ENCODE measurements at regions not wholly inside any gene's neighbourhood (a gene's known extent, or its start where the extent isn't known, plus 50 kb on each side); places are given as distances from the start of the nearest gene placed in this dataset.
"Not testable (repeated sequence)": the region's sequence is repeated elsewhere in the genome, so short reads cannot be mapped to it uniquely, and the experiment has no call there.

- peaks cover 15% of the 10 kb centered on the region for H3K4me1 ChIP-seq
- H3K9me3 ChIP-seq; H3K27me3 ChIP-seq (ENCODE audit: low read depth); H3K4me3 ChIP-seq; H3K36me3 ChIP-seq (replicated peaks); in situ Hi-C loops (cut with MboI; ENCODE audit: low sequenced_read_pairs); DNase-seq (ENCODE audit: low spot score in 2 of 2): not testable (repeated sequence)
Measured at GRCh38 chr13:108064372-108064771, 151.0 kb downstream of the LIG4 start.

- in situ Hi-C loops (cut with MboI; ENCODE audit: low sequenced_read_pairs): no loop called here
- Histone ChIP-seq H3K4me3 (no peak overlapping the region), H3K27me3 (ENCODE audit: low read depth) (no peaks in the 10 kb centered on the region), H3K9me3 (no peaks in the 10 kb centered on the region), H3K36me3 (replicated peaks) (no peaks in the 10 kb centered on the region), H3K4me1 (peaks cover 32% of the 10 kb centered on the region)
- peak; percentile 73 to 75 for DNase-seq (ENCODE audit: low spot score in 2 of 2)
Measured at GRCh38 chr13:108060111-108060510, 155.2 kb downstream of the LIG4 start.

- peak; percentile 26 to 33 for DNase-seq (ENCODE audit: low spot score in 2 of 2)
- H3K9me3 ChIP-seq: no peaks in the 10 kb centered on the region
- in situ Hi-C loops (cut with MboI; ENCODE audit: low sequenced_read_pairs): no loop called here
- H3K4me1 ChIP-seq: peaks cover 32% of the 10 kb centered on the region
- no peak overlapping the region for H3K4me3 ChIP-seq
- H3K36me3 ChIP-seq (replicated peaks): no peaks in the 10 kb centered on the region
- H3K27me3 ChIP-seq (ENCODE audit: low read depth): no peaks in the 10 kb centered on the region
Measured at GRCh38 chr13:108056278-108056677, 159.1 kb downstream of the LIG4 start.

- H3K27me3 ChIP-seq (ENCODE audit: low read depth): no peaks in the 10 kb centered on the region
- no peaks in the 10 kb centered on the region for H3K36me3 ChIP-seq (replicated peaks)
- DNase-seq (ENCODE audit: low spot score in 2 of 2): no peak
- in situ Hi-C loops (cut with MboI; ENCODE audit: low sequenced_read_pairs): no loop called here
- H3K4me3 ChIP-seq: no peak overlapping the region
- no peaks in the 10 kb centered on the region for H3K9me3 ChIP-seq
- no peaks in the 10 kb centered on the region for H3K4me1 ChIP-seq
Measured at GRCh38 chr13:108049211-108049610, 166.1 kb downstream of the LIG4 start.

GRCh38 chr13:108044954-108045353 lies 170.4 kb downstream of the LIG4 start:
- DNase-seq (ENCODE audit: low spot score in 2 of 2): no peak
- Histone ChIP-seq H3K27me3 (ENCODE audit: low read depth) (no peaks in the 10 kb centered on the region), H3K36me3 (replicated peaks) (no peaks in the 10 kb centered on the region), H3K9me3 (no peaks in the 10 kb centered on the region), H3K4me3 (no peak overlapping the region), H3K4me1 (no peaks in the 10 kb centered on the region)
- in situ Hi-C loops (cut with MboI; ENCODE audit: low sequenced_read_pairs): no loop called here

GRCh38 chr13:108042866-108043265 lies 172.5 kb downstream of the LIG4 start:
- H3K4me1 ChIP-seq; H3K27me3 ChIP-seq (ENCODE audit: low read depth); H3K36me3 ChIP-seq (replicated peaks); H3K9me3 ChIP-seq; in situ Hi-C loops (cut with MboI; ENCODE audit: low sequenced_read_pairs); H3K4me3 ChIP-seq; DNase-seq (ENCODE audit: low spot score in 2 of 2): not testable (repeated sequence)

- no peak overlapping the region for H3K4me3 ChIP-seq
- in situ Hi-C loops (cut with MboI; ENCODE audit: low sequenced_read_pairs): no loop called here
- no peak for DNase-seq (ENCODE audit: low spot score in 2 of 2)
- no peaks in the 10 kb centered on the region for H3K9me3 ChIP-seq
- no peaks in the 10 kb centered on the region for H3K36me3 ChIP-seq (replicated peaks)
- peaks cover 11% of the 10 kb centered on the region for H3K4me1 ChIP-seq
- H3K27me3 ChIP-seq (ENCODE audit: low read depth): no peaks in the 10 kb centered on the region
Measured at GRCh38 chr13:108037348-108037747, 178.0 kb downstream of the LIG4 start.

- H3K27me3 ChIP-seq (ENCODE audit: low read depth): no peaks in the 10 kb centered on the region
- DNase-seq (ENCODE audit: low spot score in 2 of 2): no peak
- H3K36me3 ChIP-seq (replicated peaks): no peaks in the 10 kb centered on the region
- in situ Hi-C loops (cut with MboI; ENCODE audit: low sequenced_read_pairs): no loop called here
- no peaks in the 10 kb centered on the region for H3K9me3 ChIP-seq
- peaks cover 11% of the 10 kb centered on the region for H3K4me1 ChIP-seq
- no peak overlapping the region for H3K4me3 ChIP-seq
Measured at GRCh38 chr13:108036411-108036932, 178.9 kb downstream of the LIG4 start.

- Histone ChIP-seq H3K27me3 (ENCODE audit: low read depth) (no peaks in the 10 kb centered on the region), H3K36me3 (replicated peaks) (no peaks in the 10 kb centered on the region), H3K4me3 (no peak overlapping the region), H3K9me3 (no peaks in the 10 kb centered on the region), H3K4me1 (peaks cover 11% of the 10 kb centered on the region)
- in situ Hi-C loops (cut with MboI; ENCODE audit: low sequenced_read_pairs): no loop called here
- no peak for DNase-seq (ENCODE audit: low spot score in 2 of 2)
Measured at GRCh38 chr13:108034909-108035410, 180.4 kb downstream of the LIG4 start.

GRCh38 chr13:108033800-108034707 lies 181.3 kb downstream of the LIG4 start:
- Histone ChIP-seq H3K27me3 (ENCODE audit: low read depth) (no peaks in the 10 kb centered on the region), H3K4me3 (no peak overlapping the region), H3K4me1 (peaks cover 11% of the 10 kb centered on the region), H3K9me3 (no peaks in the 10 kb centered on the region), H3K36me3 (replicated peaks) (no peaks in the 10 kb centered on the region)
- DNase-seq (ENCODE audit: low spot score in 2 of 2): no peak
- in situ Hi-C loops (cut with MboI; ENCODE audit: low sequenced_read_pairs): no loop called here

GRCh38 chr13:108031865-108032264 lies 183.5 kb downstream of the LIG4 start:
- no peaks in the 10 kb centered on the region for H3K36me3 ChIP-seq (replicated peaks)
- H3K4me1 ChIP-seq: peaks cover 20% of the 10 kb centered on the region
- no peak for DNase-seq (ENCODE audit: low spot score in 2 of 2)
- no peaks in the 10 kb centered on the region for H3K9me3 ChIP-seq
- in situ Hi-C loops (cut with MboI; ENCODE audit: low sequenced_read_pairs): no loop called here
- H3K27me3 ChIP-seq (ENCODE audit: low read depth): no peaks in the 10 kb centered on the region
- H3K4me3 ChIP-seq: no peak overlapping the region

- no peak for DNase-seq (ENCODE audit: low spot score in 2 of 2)
- in situ Hi-C loops (cut with MboI; ENCODE audit: low sequenced_read_pairs): no loop called here
Measured at GRCh38 chr13:108030769-108031168, 184.6 kb downstream of the LIG4 start.

GRCh38 chr13:108026680-108027410 lies 188.5 kb downstream of the LIG4 start:
- DNase-seq (ENCODE audit: low spot score in 2 of 2): peak in 1 of 2 experiments; percentile 96
- no peaks in the 10 kb centered on the region for H3K9me3 ChIP-seq
- H3K27me3 ChIP-seq (ENCODE audit: low read depth): no peaks in the 10 kb centered on the region
- H3K36me3 ChIP-seq (replicated peaks): no peaks in the 10 kb centered on the region
- in situ Hi-C loops (cut with MboI; ENCODE audit: low sequenced_read_pairs): no loop called here
- H3K4me1 ChIP-seq: peaks cover 26% of the 10 kb centered on the region
- H3K4me3 ChIP-seq: no peak overlapping the region

More at GRCh38 chr13:108030769-108031168, 184.6 kb downstream of the LIG4 start:
- Histone ChIP-seq H3K9me3 (no peaks in the 10 kb centered on the region), H3K4me3 (no peak overlapping the region), H3K4me1 (peaks cover 23% of the 10 kb centered on the region), H3K36me3 (replicated peaks) (no peaks in the 10 kb centered on the region), H3K27me3 (ENCODE audit: low read depth) (no peaks in the 10 kb centered on the region)

- Histone ChIP-seq H3K4me3 (no peak overlapping the region), H3K9me3 (peaks cover 8% of the 10 kb centered on the region), H3K27me3 (ENCODE audit: low read depth) (no peaks in the 10 kb centered on the region), H3K4me1 (peaks cover 21% of the 10 kb centered on the region), H3K36me3 (replicated peaks) (no peaks in the 10 kb centered on the region)
- in situ Hi-C loops (cut with MboI; ENCODE audit: low sequenced_read_pairs): no loop called here
- DNase-seq (ENCODE audit: low spot score in 2 of 2): no peak
Measured at GRCh38 chr13:108020027-108020426, 195.3 kb downstream of the LIG4 start.

All from HAP-1 (cell line).